Mammary epithelial cell (primary cell): ENCODE measurements at regions not wholly inside any gene's neighbourhood (a gene's known extent, or its start where the extent isn't known, plus 50 kb on each side); places are given as distances from the start of the nearest gene placed in this dataset.

ENCODE experiments used
- CTCF ChIP-seq, 2 donors: IDR thresholded peaks in 1 of 2; conservative IDR thresholded peaks in 1 of 2; 2 replicates each; pipeline ENCODE4 v1.5.1; 2011 to 2012; ENCODE audit warnings: inconsistent platforms in 2 of 2, low read length in 2 of 2, mild to moderate bottlenecking in 2 of 2, control low read depth in 1 of 2, low read depth in 1 of 2; ENCODE audit not compliant: insufficient read depth in 1 of 2; ENCODE audit errors: extremely low read depth in 1 of 2
- EZH2 ChIP-seq: IDR thresholded peaks from 2 replicates; pipeline ENCODE4 v1.6.1; 2012; ENCODE audit warnings: low read length, inconsistent platforms, borderline replicate concordance

GRCh38 chr6:76774781-76775384 lies 688.4 kb downstream of the HTR1B start:
- TF ChIP-seq CTCF (conservative IDR thresholded peaks at IDR 0.05 in 1 of 2, IDR thresholded peaks at IDR 0.05 in 1 of 2; ENCODE audit: extremely low read depth in 1 of 2, insufficient read depth in 1 of 2, low read depth in 1 of 2, low read length in 2 of 2) (no peak), EZH2 (no peak)
